IPS DF 6.9 (cell line): ENCODE measurements at regions not wholly inside any gene's neighbourhood (a gene's known extent, or its start where the extent isn't known, plus 50 kb on each side); places are given as distances from the start of the nearest gene placed in this dataset.

Experiments used
- DNase-seq: peaks from one replicate; pipeline ENCODE4 v3.0.0-alpha.2; 2013; ENCODE audit warnings: low read depth, low spot score
- H3K27ac ChIP-seq: one replicate; pipeline ENCODE4 v1.5.1; 2013; ENCODE audit warnings: low read length, control low read depth
- H3K27me3 ChIP-seq: 2 replicates; pipeline ENCODE4 v1.6.1; 2013; ENCODE audit warnings: mild to moderate bottlenecking, low read length; ENCODE audit not compliant: control insufficient read depth, insufficient read depth
- H3K36me3 ChIP-seq: 2 replicates; pipeline ENCODE4 v1.6.1; 2013; ENCODE audit warnings: low read length; ENCODE audit not compliant: control insufficient read depth, insufficient read depth
- H3K4me1 ChIP-seq: 2 replicates; pipeline ENCODE4 v1.6.1; 2013; ENCODE audit warnings: low read length; ENCODE audit not compliant: control insufficient read depth, insufficient read depth
- H3K4me3 ChIP-seq: 2 replicates; pipeline ENCODE4 v1.5.1; 2013; ENCODE audit warnings: mild to moderate bottlenecking, low read length
- H3K9me3 ChIP-seq: 2 replicates; pipeline ENCODE4 v1.6.1; 2013; ENCODE audit warnings: low read length, inconsistent platforms; ENCODE audit not compliant: control insufficient read depth, insufficient read depth
- WGBS: extraction: QIAGEN DNeasy Blood & Tissue Kit; methylation state at CpG from one replicate; pipeline ENCODE4 v1.1.7; 2013; ENCODE audit warnings: mixed read lengths, missing lambda C conversion rate; ENCODE audit not compliant: insufficient read length, insufficient coverage; 5-methylcytosine and 5-hydroxymethylcytosine counted together

DNA sequence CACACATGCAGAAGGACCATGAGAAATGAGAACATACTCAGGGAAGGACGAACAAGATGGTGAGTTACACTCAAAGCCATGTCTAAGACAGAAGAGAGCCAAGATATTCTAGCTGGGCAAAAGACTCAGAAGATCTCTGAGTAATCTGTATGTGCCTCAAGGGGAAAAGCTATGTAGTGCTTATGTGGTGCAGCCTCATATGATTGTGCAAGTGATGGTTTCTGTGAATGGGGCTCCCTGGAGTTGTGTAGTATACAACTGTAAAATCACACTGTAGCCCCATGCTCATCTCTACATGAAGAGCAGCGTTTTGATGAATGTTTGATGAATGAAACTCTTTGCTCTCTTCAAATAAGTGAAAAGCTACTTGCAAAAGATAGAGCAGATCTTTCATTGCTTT is 57.5 kb downstream of the OSR1 start:
- Histone ChIP-seq H3K27ac (no peak overlapping the region), H3K36me3 (no peaks in the 10 kb centered on the region), H3K27me3 (no peaks in the 10 kb centered on the region), H3K9me3 (no peaks in the 10 kb centered on the region), H3K4me3 (no peak overlapping the region), H3K4me1 (no peaks in the 10 kb centered on the region)
- no peak for DNase-seq
- no CpG with 5 or more reads among the region's 2 CpGs for whole genome bisulfite sequencing

DNA sequence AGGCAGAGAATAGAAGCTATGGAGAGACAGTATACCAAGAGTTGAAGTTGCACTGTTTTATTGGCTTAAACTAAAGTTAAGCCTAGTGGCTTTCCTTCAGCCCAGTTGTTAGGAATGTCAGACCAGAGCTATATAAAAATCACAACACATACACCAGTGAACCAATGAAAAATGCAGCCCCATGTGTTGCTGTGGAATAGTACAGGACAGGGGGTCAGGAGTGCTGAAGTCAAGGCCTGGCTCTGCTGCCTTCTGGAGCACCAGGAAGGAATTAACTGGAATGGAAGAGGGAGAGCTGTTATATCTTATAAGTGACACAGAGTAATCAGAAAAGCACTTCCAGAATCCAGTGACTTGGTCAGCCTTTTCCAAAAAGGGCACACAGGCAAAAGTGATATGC is 58.9 kb downstream of the OSR1 start:
- no peaks in the 10 kb centered on the region for H3K36me3 ChIP-seq
- no peak overlapping the region for H3K27ac ChIP-seq
- no peaks in the 10 kb centered on the region for H3K9me3 ChIP-seq
- no peak overlapping the region for H3K4me3 ChIP-seq
- H3K27me3 ChIP-seq, result no peaks in the 10 kb centered on the region
- no peak for DNase-seq
- no peaks in the 10 kb centered on the region for H3K4me1 ChIP-seq

GRCh38 chr2:19299032-19299431 is 59.4 kb downstream of the OSR1 start:
- Histone ChIP-seq H3K9me3 (no peaks in the 10 kb centered on the region), H3K4me1 (no peaks in the 10 kb centered on the region), H3K36me3 (no peaks in the 10 kb centered on the region), H3K4me3 (no peak overlapping the region), H3K27ac (no peak overlapping the region), H3K27me3 (no peaks in the 10 kb centered on the region)
- WGBS, result no CpG with 5 or more reads among the region's 7 CpGs
- DNase-seq, result no peak

GRCh38 chr2:19297716-19298115 is 60.7 kb downstream of the OSR1 start:
- WGBS, result no CpG with 5 or more reads among the region's 7 CpGs
- Histone ChIP-seq H3K4me3 (no peak overlapping the region), H3K27ac (no peak overlapping the region), H3K9me3 (no peaks in the 10 kb centered on the region), H3K36me3 (no peaks in the 10 kb centered on the region), H3K27me3 (no peaks in the 10 kb centered on the region), H3K4me1 (no peaks in the 10 kb centered on the region)
- no peak for DNase-seq

DNA sequence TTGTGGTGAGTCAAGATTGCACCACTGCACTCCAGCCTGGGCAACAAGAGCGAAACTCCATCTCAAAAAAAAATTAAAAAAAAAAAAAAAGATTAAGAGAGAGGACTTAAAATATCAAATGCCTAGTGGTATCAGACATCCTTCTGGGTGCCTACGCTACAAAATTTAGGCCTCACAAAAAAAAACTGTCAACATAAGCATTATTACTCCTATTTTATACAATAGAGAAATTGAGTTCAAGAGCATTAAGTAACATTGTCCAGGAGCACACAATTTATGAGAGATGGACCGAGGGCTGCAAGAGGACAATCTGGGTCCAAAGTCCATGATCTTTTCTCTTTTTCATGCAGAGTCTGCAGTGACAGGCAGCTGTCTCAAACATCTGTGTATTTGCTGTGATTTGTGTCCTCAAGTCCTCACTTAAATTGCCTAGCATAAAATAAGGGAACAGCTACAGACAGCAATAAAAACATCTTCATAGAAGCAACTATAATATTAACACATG is 62.4 kb downstream of the OSR1 start:
- Histone ChIP-seq H3K4me3 (no peak overlapping the region), H3K27me3 (no peaks in the 10 kb centered on the region), H3K4me1 (no peaks in the 10 kb centered on the region), H3K36me3 (no peaks in the 10 kb centered on the region), H3K27ac (no peak overlapping the region), H3K9me3 (no peaks in the 10 kb centered on the region)
- no peak for DNase-seq
- WGBS, result no CpG with 5 or more reads among the region's 3 CpGs

- Histone ChIP-seq H3K36me3 (no peaks in the 10 kb centered on the region), H3K27me3 (no peaks in the 10 kb centered on the region), H3K4me1 (no peaks in the 10 kb centered on the region), H3K27ac (no peak overlapping the region), H3K9me3 (no peaks in the 10 kb centered on the region), H3K4me3 (no peak overlapping the region)
- DNase-seq, result no peak
- no CpG with 5 or more reads among the region's 5 CpGs for WGBS
Measured at GRCh38 chr2:19292007-19292406, 66.4 kb downstream of the OSR1 start.

DNA sequence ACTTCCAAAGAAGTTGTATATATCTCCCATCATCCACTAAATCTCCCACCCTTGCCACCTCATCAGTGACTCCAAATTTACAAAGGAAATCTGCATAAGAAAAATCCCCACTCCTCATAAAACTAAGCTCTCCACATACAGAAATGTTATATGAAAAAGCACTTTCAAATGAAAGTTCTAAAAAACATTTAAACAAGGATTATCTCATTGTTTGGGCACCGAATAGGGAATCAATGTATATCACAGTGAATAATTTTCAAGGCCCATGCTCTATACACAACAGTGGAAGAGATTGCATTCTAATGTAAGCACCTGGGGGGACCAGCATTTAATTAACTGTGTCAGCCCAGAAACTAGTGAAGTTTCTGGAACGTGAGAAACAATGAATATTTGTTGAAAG is 70.1 kb downstream of the OSR1 start:
- H3K9me3 ChIP-seq, result no peaks in the 10 kb centered on the region
- no peak for DNase-seq
- no peaks in the 10 kb centered on the region for H3K4me1 ChIP-seq
- H3K36me3 ChIP-seq, result no peaks in the 10 kb centered on the region
- no peaks in the 10 kb centered on the region for H3K27me3 ChIP-seq
- no peak overlapping the region for H3K4me3 ChIP-seq
- H3K27ac ChIP-seq, result no peak overlapping the region
- no CpG with 5 or more reads among the region's 2 CpGs for WGBS

- no peak for DNase-seq
- no CpG with 5 or more reads among the region's 1 CpG for WGBS
Measured at GRCh38 chr2:19287324-19287723, 71.1 kb downstream of the OSR1 start.

GRCh38 chr2:19282305-19282704 is 76.1 kb downstream of the OSR1 start:
- no peak overlapping the region for H3K4me3 ChIP-seq
- no CpG with 5 or more reads among the region's 4 CpGs for WGBS
- no peak for DNase-seq
- H3K4me1 ChIP-seq, result no peaks in the 10 kb centered on the region
- H3K36me3 ChIP-seq, result no peaks in the 10 kb centered on the region
- no peaks in the 10 kb centered on the region for H3K9me3 ChIP-seq
- H3K27ac ChIP-seq, result no peak overlapping the region
- no peaks in the 10 kb centered on the region for H3K27me3 ChIP-seq

More at GRCh38 chr2:19287324-19287723, 71.1 kb downstream of the OSR1 start:
- Histone ChIP-seq H3K4me3 (no peak overlapping the region), H3K4me1 (no peaks in the 10 kb centered on the region), H3K36me3 (no peaks in the 10 kb centered on the region), H3K9me3 (no peaks in the 10 kb centered on the region), H3K27me3 (no peaks in the 10 kb centered on the region), H3K27ac (no peak overlapping the region)

- no peaks in the 10 kb centered on the region for H3K27me3 ChIP-seq
- H3K4me1 ChIP-seq, result no peaks in the 10 kb centered on the region
- no peak for DNase-seq
- H3K4me3 ChIP-seq, result no peak overlapping the region
- no peaks in the 10 kb centered on the region for H3K36me3 ChIP-seq
- no peaks in the 10 kb centered on the region for H3K9me3 ChIP-seq
- H3K27ac ChIP-seq, result no peak overlapping the region
Measured at GRCh38 chr2:19274439-19274838, 84.0 kb downstream of the OSR1 start.

DNA sequence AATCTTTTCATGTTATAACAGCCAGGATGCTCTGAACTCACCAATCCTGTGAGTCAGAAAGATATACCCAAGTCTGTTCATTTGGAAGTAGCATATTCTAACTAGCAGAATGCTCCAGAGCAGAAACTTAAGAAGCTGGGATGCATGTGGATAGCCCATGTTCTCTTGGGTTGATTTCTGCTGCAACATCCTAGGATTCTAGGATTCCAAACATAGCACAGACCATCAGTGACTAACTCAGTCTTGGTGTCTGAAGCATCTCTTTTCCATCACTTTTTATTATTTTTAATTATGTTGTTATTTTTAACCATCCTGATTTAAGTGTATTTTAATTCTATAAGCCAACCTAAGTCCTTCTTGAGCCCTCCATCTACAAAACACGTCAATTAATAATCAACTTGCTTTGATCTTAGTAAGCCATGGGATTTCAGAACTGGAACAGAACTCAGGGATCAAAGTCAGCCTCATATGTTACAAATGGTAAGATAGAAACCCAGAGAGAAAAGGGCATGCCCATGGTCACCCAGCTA is 85.4 kb downstream of the OSR1 start:
- no peaks in the 10 kb centered on the region for H3K27me3 ChIP-seq
- no peak overlapping the region for H3K27ac ChIP-seq
- H3K4me1 ChIP-seq, result no peaks in the 10 kb centered on the region
- H3K36me3 ChIP-seq, result no peaks in the 10 kb centered on the region
- DNase-seq, result no peak
- no peaks in the 10 kb centered on the region for H3K9me3 ChIP-seq
- no CpG with 5 or more reads among the region's 1 CpG for WGBS
- no peak overlapping the region for H3K4me3 ChIP-seq
